ENCODE measurements at regions not wholly inside any gene's neighbourhood (a gene's known extent, or its start where the extent isn't known, plus 50 kb on each side); places are given as distances from the start of the nearest gene placed in this dataset.

DNA sequence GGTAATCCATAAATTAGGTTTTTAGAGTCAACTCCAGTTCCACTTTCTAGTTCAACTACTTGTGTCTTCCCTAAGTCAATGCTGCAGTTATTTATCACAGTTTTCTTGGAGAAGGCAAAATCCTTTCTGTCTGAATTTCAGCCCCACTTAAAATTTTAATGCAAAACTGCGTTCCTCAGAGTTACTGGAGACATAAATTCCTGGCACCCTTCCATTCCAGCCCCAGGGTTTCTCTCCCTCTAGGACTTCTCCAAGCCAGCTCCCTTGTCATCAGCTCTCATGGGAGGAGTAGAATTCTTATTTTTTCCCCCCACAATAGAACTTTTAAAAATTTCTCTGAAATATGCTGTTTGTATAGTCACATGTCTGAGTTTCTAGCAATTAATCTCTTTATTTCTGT is 50.6 kb upstream of the PHOX2B start:
- no peak overlapping the region for H2BK15ac ChIP-seq (ENCODE audit: low read depth, poor library complexity, severe bottlenecking)
- H3K4me1 ChIP-seq (ENCODE audit: control insufficient read depth, insufficient read depth, low read depth, low read length): peaks cover 3% of the 10 kb centered on the region
- no peak overlapping the region for H3K23ac ChIP-seq (ENCODE audit: low read length in 2 of 2)
- H3K9ac ChIP-seq (ENCODE audit: low read length): no peak overlapping the region
- H3K27me3 ChIP-seq (ENCODE audit: control insufficient read depth in 1 of 2, insufficient read depth in 1 of 2, low read length in 2 of 2): peaks cover 16 to 25% of the 10 kb centered on the region in 2 experiments
- H3K4me3 ChIP-seq (ENCODE audit: insufficient read depth in 1 of 2, low read depth in 1 of 2, low read length in 2 of 2): no peak overlapping the region
- no peak overlapping the region for H3K4ac ChIP-seq (ENCODE audit: low read depth in 1 of 2, low read length in 2 of 2)
- H2BK12ac ChIP-seq (ENCODE audit: low read length in 2 of 2): no peak overlapping the region
- DNase-seq: no peak
- no peak overlapping the region for H3K18ac ChIP-seq (ENCODE audit: low read depth in 1 of 2, low read length in 2 of 2)
- H3K36me3 ChIP-seq (ENCODE audit: control insufficient read depth in 1 of 2, insufficient read depth in 2 of 2, low read depth in 1 of 2, low read length in 2 of 2): no peaks in the 10 kb centered on the region
- H2BK5ac ChIP-seq (ENCODE audit: low read depth, low read length, poor library complexity, severe bottlenecking): no peak overlapping the region
- H3K9me3 ChIP-seq (ENCODE audit: control insufficient read depth, low read length): no peaks in the 10 kb centered on the region
- no peak overlapping the region for H3K14ac ChIP-seq (ENCODE audit: low read length in 2 of 2)
- H2AFZ ChIP-seq (ENCODE audit: low read depth, low read length): no peak overlapping the region
- no peak overlapping the region for H3K27ac ChIP-seq (ENCODE audit: low read length, poor library complexity, severe bottlenecking)
- H4K91ac ChIP-seq (ENCODE audit: low read length): no peak overlapping the region
- H3K79me1 ChIP-seq (replicated peaks; ENCODE audit: low read length, poor library complexity, severe bottlenecking): no peaks in the 10 kb centered on the region
- H3K4me2 ChIP-seq (ENCODE audit: low read length, poor library complexity, severe bottlenecking): no peak overlapping the region
- H2AK5ac ChIP-seq (ENCODE audit: low read length, severe bottlenecking): no peak overlapping the region
- no peak overlapping the region for H4K8ac ChIP-seq (ENCODE audit: low read length)
- 82% methylated on average over 1 of the region's 1 CpG for WGBS
- no peak overlapping the region for H2BK120ac ChIP-seq (ENCODE audit: low read depth, low read length)

Data from mesenchymal stem cell (in vitro differentiated cells and primary cell).